ENCODE measurements at regions not wholly inside any gene's neighbourhood (a gene's known extent, or its start where the extent isn't known, plus 50 kb on each side); places are given as distances from the start of the nearest gene placed in this dataset.
"Not testable (repeated sequence)": the region's sequence is repeated elsewhere in the genome, so short reads cannot be mapped to it uniquely, and the experiment has no call there.

DNA sequence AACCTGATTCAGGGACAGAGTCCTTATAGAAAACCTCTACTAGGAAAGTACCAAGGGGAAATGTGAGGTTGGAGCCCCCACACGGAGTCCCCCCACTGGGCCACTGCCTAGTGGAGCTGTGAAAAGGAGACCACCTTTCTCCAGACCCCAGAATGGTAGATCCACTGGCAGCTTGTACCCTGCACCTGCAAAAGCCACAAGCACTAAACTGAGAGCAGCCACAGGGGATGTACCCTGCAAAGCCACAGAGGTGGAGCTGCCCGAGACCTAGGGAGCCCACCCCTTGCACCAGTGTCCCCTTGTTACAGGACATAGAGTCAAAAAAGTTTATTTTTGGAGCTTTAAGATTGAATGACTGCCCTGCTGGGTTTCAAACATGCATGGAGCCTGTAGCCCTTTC, 87.2 kb upstream of the KCNMA1 start:
- Histone ChIP-seq H2AFZ (ENCODE audit: control insufficient read depth, low read length) (no peak overlapping the region), H3K27ac (ENCODE audit: control insufficient read depth, insufficient read depth, low read length) (no peak overlapping the region), H3K36me3 (ENCODE audit: control insufficient read depth in 2 of 2, extremely low read depth in 1 of 2, insufficient read depth in 2 of 2, low read length in 2 of 2) (no peaks in the 10 kb centered on the region), H3K27me3 (ENCODE audit: control insufficient read depth, extremely low read depth, insufficient read depth, low read length) (no peaks in the 10 kb centered on the region), H3K4me1 (ENCODE audit: control insufficient read depth, extremely low read depth, insufficient read depth, low read length) (peaks cover 7% of the 10 kb centered on the region), H3K9me3 (ENCODE audit: control insufficient read depth, low read depth, low read length) (no peaks in the 10 kb centered on the region), H3K79me2 (ENCODE audit: control insufficient read depth, insufficient read depth, low read length) (no peaks in the 10 kb centered on the region), H3K4me3 (ENCODE audit: control insufficient read depth in 2 of 3, extremely low read depth in 1 of 3, insufficient read depth in 2 of 3, low read depth in 1 of 3, low read length in 3 of 3) (no peak overlapping the region), H4K20me1 (ENCODE audit: control insufficient read depth, extremely low read depth, insufficient read depth, low read length) (no peaks in the 10 kb centered on the region), H3K4me2 (ENCODE audit: control insufficient read depth, extremely low read depth, insufficient read depth, low read depth, low read length) (no peak overlapping the region), H3K9ac (ENCODE audit: control insufficient read depth, extremely low read depth, insufficient read depth, low read length) (no peak overlapping the region), H3K9me1 (ENCODE audit: control insufficient read depth, extremely low read depth, insufficient read depth, low read length) (no peaks in the 10 kb centered on the region)
- no peak for TF ChIP-seq EZH2 (IDR thresholded peaks at IDR 0.05; ENCODE audit: low read length)
- TF ChIP-seq, protein P1, sequence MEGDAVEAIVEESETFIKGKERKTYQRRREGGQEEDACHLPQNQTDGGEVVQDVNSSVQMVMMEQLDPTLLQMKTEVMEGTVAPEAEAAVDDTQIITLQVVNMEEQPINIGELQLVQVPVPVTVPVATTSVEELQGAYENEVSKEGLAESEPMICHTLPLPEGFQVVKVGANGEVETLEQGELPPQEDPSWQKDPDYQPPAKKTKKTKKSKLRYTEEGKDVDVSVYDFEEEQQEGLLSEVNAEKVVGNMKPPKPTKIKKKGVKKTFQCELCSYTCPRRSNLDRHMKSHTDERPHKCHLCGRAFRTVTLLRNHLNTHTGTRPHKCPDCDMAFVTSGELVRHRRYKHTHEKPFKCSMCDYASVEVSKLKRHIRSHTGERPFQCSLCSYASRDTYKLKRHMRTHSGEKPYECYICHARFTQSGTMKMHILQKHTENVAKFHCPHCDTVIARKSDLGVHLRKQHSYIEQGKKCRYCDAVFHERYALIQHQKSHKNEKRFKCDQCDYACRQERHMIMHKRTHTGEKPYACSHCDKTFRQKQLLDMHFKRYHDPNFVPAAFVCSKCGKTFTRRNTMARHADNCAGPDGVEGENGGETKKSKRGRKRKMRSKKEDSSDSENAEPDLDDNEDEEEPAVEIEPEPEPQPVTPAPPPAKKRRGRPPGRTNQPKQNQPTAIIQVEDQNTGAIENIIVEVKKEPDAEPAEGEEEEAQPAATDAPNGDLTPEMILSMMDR (optimal IDR thresholded peaks at IDR 0.05 in 1 of 3, IDR thresholded peaks at IDR 0.05 in 1 of 3, conservative IDR thresholded peaks at IDR 0.05 in 1 of 3; ENCODE audit: extremely low read depth in 1 of 3, insufficient read depth in 2 of 3, low read length in 3 of 3): no peak
- dilution Hi-C loops (cut with MboI; ENCODE audit: extremely low pct_ligation_motif_present, low sequenced_read_pairs): no loop called here
- FAIRE-seq: no peak
- DNase-seq (ENCODE audit: low read depth, low spot score): no peak

DNA sequence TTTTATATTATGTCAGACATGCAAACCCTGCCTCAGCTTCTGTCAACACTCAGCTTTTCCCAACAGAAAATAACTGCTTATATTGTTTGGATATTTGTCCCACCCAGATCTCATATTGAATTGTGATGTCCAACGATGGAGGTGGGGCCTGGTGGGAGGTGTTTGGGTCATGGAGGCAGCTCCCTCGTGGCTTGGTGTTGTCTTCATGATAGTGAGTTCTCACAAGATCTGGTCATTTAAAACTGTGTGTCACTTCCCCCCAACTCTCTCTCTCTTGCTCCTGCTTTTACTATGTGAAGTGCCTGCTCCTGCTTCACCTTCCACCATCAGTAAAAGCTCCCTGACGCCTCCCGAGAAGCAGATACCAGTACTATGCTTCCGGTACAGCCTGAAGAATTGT, 85.8 kb upstream of the KCNMA1 start:
- Histone ChIP-seq H2AFZ (ENCODE audit: control insufficient read depth, low read length) (no peak overlapping the region), H3K9me3 (ENCODE audit: control insufficient read depth, low read depth, low read length) (no peaks in the 10 kb centered on the region), H3K27me3 (ENCODE audit: control insufficient read depth, extremely low read depth, insufficient read depth, low read length) (no peaks in the 10 kb centered on the region), H3K4me2 (ENCODE audit: control insufficient read depth, extremely low read depth, insufficient read depth, low read depth, low read length) (no peak overlapping the region), H3K9me1 (ENCODE audit: control insufficient read depth, extremely low read depth, insufficient read depth, low read length) (no peaks in the 10 kb centered on the region), H3K36me3 (ENCODE audit: control insufficient read depth in 2 of 2, extremely low read depth in 1 of 2, insufficient read depth in 2 of 2, low read length in 2 of 2) (no peaks in the 10 kb centered on the region), H3K27ac (ENCODE audit: control insufficient read depth, insufficient read depth, low read length) (no peak overlapping the region), H3K4me1 (ENCODE audit: control insufficient read depth, extremely low read depth, insufficient read depth, low read length) (peaks cover 7% of the 10 kb centered on the region), H3K9ac (ENCODE audit: control insufficient read depth, extremely low read depth, insufficient read depth, low read length) (no peak overlapping the region), H4K20me1 (ENCODE audit: control insufficient read depth, extremely low read depth, insufficient read depth, low read length) (no peaks in the 10 kb centered on the region), H3K79me2 (ENCODE audit: control insufficient read depth, insufficient read depth, low read length) (no peaks in the 10 kb centered on the region), H3K4me3 (ENCODE audit: control insufficient read depth in 2 of 3, extremely low read depth in 1 of 3, insufficient read depth in 2 of 3, low read depth in 1 of 3, low read length in 3 of 3) (no peak overlapping the region)
- FAIRE-seq (no peak), DNase-seq (ENCODE audit: low read depth, low spot score) (no peak)
- dilution Hi-C loops (cut with MboI; ENCODE audit: extremely low pct_ligation_motif_present, low sequenced_read_pairs): no loop called here
- TF ChIP-seq, protein P1 (optimal IDR thresholded peaks at IDR 0.05 in 1 of 3, IDR thresholded peaks at IDR 0.05 in 1 of 3, conservative IDR thresholded peaks at IDR 0.05 in 1 of 3; ENCODE audit: extremely low read depth in 1 of 3, insufficient read depth in 2 of 3, low read length in 3 of 3): no peak
- TF ChIP-seq EZH2 (IDR thresholded peaks at IDR 0.05; ENCODE audit: low read length): no peak

DNA sequence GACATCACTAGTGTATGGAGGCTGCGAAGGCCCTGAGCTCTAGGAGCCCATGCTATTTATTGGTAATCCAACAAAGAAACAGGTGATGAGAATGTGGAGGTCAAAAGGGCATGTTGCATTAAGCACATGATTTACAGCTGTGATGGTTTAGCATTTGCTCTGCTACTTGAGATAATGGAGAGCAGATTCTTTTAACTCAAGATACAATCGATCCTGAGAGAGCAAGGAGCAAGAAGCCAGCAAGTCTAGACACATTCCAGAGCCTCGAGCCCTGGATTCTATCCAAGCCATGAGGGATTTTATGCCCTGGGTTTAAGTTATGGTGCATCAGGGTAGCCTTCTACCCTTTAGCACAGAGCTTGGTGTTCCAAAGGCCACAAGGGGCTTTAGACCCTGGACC, 85.3 kb upstream of the KCNMA1 start:
- H3K4me2 ChIP-seq (ENCODE audit: control insufficient read depth, extremely low read depth, insufficient read depth, low read depth, low read length); H3K27me3 ChIP-seq (ENCODE audit: control insufficient read depth, extremely low read depth, insufficient read depth, low read length); H3K9ac ChIP-seq (ENCODE audit: control insufficient read depth, extremely low read depth, insufficient read depth, low read length); H3K4me1 ChIP-seq (ENCODE audit: control insufficient read depth, extremely low read depth, insufficient read depth, low read length); H3K79me2 ChIP-seq (ENCODE audit: control insufficient read depth, insufficient read depth, low read length); H2AFZ ChIP-seq (ENCODE audit: control insufficient read depth, low read length); H3K9me3 ChIP-seq (ENCODE audit: control insufficient read depth, low read depth, low read length); H3K27ac ChIP-seq (ENCODE audit: control insufficient read depth, insufficient read depth, low read length); H3K9me1 ChIP-seq (ENCODE audit: control insufficient read depth, extremely low read depth, insufficient read depth, low read length); H3K36me3 ChIP-seq (ENCODE audit: control insufficient read depth in 2 of 2, extremely low read depth in 1 of 2, insufficient read depth in 2 of 2, low read length in 2 of 2); DNase-seq (ENCODE audit: low read depth, low spot score); H3K4me3 ChIP-seq (ENCODE audit: control insufficient read depth in 2 of 3, extremely low read depth in 1 of 3, insufficient read depth in 2 of 3, low read depth in 1 of 3, low read length in 3 of 3); H4K20me1 ChIP-seq (ENCODE audit: control insufficient read depth, extremely low read depth, insufficient read depth, low read length); dilution Hi-C loops (cut with MboI; ENCODE audit: extremely low pct_ligation_motif_present, low sequenced_read_pairs): not testable (repeated sequence)
- peak; percentile 75 for FAIRE-seq
